ENCODE measurements at regions not wholly inside any gene's neighbourhood (a gene's known extent, or its start where the extent isn't known, plus 50 kb on each side); places are given as distances from the start of the nearest gene placed in this dataset.

DNA sequence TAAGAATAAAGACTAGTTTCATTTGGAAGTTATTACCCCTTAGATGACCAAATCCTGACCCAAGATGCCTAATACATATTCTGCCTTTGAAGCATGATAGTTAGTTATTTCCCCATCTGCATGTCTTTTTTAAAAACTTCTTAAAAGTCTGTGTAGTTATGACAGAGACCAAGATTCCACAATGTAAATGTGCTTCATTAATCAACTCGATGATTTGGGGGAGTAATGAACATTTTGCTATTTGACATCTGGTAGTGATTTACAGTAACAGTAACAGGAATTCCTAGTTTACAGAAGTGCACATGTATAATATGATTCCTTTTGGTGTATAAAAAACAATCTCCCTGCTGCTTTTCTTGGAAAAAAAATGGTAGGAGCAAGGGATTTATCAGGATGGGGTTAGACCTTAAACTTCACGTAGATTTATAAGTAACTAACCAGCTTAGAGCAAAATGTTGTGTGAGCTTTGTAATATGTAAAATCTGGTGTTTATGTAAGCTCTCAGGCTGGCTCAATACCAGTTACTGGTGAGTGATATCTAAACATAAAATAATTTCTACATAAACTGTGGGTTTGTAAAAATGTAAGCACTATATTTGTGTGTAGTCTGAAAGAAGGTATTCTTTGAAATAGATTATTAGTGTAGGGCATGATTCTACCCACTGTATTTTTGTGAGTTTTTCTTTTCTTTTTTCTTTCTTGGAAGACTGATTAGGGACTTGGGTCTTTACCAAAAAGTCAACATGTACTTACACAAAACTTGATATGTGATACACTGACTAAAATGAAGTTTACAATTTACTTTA is 641.6 kb downstream of the EPHA4 start:
- no peak for DNase-seq (ENCODE audit: low read depth)

DNA sequence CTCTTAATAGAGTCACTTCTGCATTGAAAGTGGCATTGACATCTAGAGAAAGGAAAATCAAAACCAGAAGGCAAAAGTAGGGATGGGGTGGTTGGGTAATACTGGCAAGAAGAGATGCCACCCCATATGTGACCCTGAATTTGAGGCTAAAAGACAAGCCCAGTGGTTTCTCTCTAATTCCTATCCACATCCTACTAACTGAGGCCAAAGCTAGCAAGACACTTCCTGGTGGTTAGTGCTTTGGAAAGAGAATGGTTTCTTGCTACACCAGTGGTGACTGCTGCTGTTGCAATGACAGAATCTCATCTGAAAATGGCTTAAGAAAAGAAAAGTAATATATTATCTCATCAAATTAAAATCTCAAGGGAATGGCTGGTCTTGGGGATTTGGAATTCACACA is 640.6 kb downstream of the EPHA4 start:
- no peak for DNase-seq (ENCODE audit: low read depth)

DNA sequence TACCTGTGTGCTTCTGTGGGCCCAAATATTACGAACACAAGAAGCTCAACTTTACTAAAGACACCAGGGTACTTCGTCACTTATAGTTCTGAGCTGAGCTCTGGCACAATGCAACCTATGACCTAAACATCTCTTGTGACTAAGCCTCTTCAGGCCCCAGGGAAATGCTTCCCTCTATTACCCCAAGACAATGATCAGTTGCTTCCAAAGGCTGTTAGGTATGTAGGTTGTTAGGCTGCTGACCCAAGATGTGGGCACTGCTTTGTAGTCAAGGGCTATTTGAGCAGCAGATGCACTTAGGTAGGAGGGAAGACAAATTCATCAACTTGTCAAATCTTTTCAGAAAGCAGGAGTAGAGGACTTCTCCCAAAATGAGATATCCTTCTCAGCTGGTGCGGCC is 640.1 kb downstream of the EPHA4 start:
- DNase-seq (ENCODE audit: low read depth), result no peak

DNA sequence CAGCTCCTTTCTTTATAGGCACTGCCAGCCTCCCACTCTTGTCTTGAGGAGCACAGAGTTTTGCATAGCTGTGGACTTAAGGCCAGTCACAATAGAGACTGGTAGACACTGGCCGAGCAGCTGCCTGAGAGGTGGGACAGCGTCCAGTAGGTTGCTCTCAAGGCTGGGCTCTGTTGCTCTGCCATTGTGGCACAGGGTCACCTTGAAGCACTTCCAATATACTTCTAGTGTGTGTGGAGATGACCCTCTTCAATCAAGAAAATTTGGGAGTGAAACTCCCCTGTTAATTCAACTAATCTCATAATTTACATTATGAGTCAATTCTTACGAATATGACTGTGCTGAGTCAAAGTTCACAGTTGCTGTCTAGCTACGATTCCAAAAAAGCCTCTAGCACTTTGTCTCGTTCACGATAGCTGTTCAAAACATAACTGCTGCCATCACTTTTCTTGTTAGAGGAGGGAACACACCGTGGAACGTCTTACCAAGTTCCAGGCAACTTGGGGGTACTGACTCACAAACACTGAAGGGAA is 636.2 kb downstream of the EPHA4 start:
- no peak for DNase-seq (ENCODE audit: low read depth)

DNA sequence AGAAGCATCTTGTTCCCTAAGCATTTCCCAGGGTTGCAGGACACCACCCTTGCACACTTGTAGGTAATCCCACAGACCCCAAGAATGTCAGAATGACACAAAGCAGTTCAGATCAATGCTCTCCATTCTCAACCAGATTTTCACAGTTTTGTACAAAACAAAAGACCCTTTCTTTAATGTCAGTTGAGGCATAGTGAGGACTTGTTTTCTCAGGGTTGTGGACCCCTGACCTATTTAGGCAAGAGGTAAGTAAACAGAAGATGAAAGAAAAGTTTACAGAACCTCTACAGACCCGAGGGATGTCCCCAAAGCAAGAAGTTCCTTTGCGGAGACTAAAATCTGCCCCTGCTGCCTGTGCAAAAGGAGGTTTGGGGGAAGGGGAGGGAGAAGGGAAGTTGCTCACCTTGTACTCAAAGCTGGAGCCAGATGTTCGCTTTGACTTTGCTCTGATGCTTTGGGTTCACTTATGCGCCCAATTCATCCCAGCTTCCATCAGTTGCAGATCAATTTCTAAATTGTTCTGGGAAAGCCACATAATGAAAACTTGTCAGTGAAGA is 635.4 kb downstream of the EPHA4 start:
- DNase-seq (ENCODE audit: low read depth), result no peak

DNA sequence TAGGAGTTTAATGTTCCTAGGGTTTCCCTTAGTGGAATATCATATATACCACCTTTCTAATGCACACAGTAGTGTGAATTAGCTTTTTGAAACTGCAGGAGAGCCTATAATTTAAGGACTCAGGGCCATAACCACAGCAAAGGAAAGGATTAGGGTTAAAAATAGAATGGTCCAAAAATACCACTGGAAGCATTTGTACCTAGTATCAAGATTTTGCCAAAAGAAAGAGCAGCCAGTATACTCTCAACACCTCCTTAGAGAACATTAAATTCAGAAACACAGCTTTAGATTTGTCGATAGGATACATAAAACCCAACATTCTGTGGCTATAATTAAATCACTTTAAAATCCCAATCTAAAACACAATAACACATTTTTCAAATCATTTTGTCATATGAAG is 634.9 kb downstream of the EPHA4 start:
- DNase-seq (ENCODE audit: low read depth), result no peak

DNA sequence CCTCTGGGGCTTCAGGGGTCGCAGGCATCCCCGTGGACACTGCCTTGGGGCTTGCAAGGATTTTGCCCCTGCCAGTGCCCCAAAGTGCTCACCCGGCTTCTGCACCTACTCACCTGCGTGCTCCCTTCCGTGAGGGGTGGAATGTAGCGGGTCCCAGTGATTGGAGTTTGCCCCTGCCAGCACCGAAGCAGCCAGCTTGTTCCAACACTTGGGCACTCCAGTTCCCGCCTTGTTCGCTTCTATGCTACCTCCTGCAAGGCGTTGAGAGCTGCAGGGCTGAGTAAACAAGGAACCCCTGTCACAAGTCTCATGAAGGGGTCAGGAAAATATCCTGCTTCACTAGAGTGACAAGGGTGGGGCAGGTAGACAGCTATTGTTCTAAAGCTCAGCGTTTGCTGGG is 631.5 kb downstream of the EPHA4 start:
- no peak for DNase-seq (ENCODE audit: low read depth)

DNA sequence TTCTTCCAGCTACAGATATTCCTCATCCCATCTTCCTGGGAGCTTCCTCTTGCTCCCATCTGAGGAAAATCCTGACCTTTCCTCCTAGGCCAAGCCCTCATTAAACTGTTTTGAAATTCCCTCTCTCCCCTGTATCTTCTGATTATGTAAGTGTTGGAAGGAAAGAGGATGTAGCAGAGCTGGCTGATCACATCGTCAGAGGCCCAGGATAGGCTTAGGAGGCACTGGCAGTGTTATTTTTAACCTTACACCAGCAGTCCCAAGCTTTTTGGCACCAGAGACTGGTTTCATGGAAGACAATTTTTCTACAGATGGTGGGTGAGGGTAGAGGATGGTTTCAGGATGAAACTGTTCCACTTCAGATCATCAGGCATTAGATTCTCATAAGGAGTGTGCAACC is 630.4 kb downstream of the EPHA4 start:
- DNase-seq (ENCODE audit: low read depth), result no peak

DNA sequence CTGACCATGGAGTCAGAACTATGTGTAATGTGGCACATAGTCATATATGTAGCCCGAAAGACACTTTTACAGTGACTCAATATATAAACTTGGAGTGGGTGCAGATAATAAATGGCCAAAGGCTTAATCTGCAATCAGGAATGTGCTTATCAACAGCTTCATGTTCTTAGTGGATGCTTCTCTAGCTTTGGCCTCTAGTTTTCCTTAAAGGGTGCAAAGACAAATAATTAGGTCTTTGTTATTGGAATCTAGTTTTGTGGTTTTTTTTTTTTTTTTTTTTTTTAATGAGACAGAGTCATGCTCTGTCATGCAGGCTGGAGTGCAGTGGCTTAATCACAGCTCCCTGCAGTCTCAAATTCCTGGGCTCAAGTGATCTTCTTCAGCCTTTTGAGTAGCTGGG is 625.6 kb downstream of the EPHA4 start:
- DNase-seq (ENCODE audit: low read depth), result no peak

DNA sequence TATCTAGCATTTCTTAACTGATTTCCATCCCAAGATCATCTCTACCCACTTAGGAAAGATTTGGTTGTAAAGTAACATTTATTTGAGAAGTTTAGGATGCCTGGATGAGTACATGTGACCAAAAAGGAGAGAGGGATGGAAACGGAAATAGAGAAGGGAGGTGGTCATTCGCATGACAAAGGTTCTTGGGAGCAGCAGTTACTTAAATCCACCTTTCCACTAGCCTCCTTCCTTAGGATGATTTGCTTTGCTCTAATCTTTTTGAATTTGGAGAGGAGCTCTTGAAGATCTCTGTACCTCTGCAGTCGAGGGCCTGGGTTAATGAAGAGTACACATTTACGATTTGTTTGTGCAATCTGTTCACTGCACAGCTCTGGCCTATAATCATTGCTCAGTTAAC is 623.5 kb downstream of the EPHA4 start:
- DNase-seq (ENCODE audit: low read depth), result no peak

DNA sequence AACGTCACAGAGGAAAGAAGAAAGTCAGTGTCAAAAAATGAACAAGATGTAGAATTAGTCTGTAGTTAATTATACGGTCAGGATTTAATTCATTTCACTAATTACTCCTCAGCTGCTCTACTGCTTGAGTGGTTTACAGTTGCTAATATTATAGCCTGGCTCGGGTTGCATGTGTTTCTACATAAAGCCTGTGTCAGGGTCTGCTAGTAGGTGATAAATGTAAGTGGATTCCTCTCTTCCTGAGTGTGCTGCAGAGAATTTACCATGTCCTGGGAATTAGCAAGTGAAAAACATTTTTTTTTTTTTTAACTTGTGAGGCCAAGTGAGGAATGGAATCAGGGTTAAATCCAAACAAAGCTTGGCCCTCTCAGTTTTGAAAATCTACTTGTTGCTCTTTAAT is 622.6 kb downstream of the EPHA4 start:
- DNase-seq (ENCODE audit: low read depth), result no peak

DNA sequence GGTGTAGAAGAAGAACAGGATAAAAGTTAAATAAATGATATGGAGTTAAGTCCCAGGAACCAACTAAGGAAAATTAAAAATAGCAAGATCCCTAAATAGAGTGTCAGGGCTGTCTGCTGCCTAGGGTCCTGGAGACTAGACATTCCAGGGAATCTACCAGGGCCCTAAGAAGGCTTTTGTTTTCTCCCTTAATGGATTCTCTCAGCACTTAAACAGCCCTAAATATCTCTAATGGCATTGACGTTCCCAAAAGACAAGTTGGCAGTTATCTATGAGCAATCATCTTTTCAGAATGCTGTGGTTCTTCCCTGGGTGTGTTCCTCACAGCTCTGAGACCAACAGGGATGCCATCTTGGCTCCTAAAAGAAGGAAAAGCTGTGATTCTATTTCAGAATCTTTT is 616.3 kb downstream of the EPHA4 start:
- no peak for DNase-seq (ENCODE audit: low read depth)

DNA sequence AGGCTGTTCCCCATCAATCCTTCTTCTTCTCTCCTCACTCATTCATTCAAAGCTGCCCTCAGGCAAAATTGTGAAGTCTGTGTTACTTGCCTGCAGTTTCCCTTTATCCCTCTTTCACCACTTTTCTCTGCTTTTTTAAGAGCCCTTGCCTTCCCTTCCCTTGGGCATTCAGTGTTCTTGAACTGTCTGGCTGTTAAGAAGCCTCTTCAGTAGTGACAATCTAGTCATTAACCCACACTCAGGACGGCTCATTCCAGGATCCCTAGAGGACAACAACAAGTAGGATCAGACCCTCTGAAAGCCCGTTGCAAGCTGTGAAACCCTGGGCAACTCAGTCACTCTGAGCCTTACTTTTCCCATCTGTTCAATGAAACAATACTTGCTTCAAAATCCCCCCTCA is 615.7 kb downstream of the EPHA4 start:
- DNase-seq (ENCODE audit: low read depth), result no peak

DNA sequence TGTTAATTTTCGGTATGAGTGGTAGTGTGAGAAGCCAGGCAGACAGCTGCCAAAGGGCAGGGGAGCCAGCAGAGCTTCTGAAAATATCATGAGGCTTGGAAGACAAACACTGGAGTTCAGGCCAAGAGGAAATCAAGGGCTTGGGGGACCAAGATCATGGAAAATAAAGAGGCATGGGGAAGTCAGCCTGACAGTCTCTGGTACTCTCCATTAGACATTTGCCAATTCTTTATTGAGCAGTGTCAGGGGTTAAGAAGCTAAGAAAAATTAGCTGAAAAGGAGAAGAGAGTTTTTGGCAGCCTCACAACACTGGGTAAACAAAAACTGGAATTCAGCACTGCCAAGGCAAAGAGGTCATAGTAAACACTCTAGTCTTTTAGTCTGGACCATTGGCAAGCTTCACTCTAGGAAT is 612.7 kb downstream of the EPHA4 start:
- DNase-seq (ENCODE audit: low read depth), result no peak

DNA sequence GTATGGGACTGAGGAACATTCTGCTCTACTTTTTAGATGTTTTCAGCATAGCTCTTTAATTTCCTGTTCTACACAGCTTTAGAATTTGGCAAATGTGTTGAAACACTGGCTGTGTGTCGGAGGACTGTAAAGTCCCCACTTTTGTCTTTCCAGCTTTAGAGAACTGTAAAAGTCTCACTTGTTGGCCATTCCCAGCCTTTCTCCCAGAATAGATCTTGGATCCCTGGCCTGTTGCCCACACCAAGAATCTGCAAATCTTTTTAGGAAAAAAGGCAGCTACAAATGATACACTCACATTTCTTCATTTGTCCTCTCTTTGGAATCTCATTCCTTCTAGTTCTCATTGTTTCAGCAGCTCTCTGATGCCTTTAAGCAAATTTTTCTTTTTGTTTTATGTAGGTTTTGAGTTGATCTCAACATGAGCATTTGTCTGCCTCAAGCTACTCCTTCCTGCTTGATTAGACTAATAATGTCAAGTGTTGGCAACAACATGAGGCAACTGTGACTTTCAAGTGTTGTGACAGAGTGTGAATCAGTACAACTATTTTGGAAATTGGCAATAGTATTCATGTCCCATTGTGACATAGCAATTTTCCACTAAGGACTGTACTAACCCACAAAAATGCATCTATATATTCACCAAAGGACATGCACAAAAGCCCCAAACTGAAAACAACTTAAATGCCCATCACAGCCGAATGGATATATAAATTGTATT is 610.8 kb downstream of the EPHA4 start:
- DNase-seq (ENCODE audit: low read depth), result no peak

DNA sequence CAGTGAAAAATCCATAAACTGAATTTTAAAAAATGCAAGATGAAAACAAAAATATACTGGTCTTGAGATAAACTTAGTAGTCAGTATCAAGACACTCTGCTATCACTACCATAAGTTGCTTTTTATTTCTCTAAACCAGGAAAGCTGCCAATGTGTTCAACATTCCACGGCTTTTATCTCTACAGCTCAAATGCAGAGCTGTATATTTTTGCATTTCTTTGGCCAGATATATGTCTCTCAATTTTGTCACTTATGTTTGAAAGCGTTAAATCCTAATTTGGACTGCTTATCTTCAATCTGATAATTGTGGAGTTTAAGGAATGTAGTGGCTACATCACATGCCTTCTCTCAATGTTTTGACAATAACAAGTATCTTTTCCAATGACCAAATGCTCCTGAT is 609.5 kb downstream of the EPHA4 start:
- DNase-seq (ENCODE audit: low read depth), result no peak

DNA sequence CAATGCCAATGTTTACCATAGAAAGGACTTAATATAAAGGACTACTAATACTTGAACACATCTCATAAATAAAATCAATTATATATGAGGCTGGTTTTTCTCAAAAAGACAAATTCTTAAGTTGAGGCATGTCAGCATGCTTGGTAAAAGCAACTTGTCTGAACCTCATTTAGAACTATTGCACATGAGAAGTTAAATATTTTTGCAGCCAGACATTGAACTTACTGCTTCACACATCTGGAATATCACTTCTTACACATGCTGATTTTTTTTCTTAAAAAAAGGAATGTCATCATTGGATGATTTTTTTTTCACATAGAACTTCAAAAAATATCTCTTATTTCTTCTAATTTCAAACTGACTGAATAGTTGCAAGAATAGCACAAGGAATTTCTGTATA is 609.0 kb downstream of the EPHA4 start:
- no peak for DNase-seq (ENCODE audit: low read depth)

DNA sequence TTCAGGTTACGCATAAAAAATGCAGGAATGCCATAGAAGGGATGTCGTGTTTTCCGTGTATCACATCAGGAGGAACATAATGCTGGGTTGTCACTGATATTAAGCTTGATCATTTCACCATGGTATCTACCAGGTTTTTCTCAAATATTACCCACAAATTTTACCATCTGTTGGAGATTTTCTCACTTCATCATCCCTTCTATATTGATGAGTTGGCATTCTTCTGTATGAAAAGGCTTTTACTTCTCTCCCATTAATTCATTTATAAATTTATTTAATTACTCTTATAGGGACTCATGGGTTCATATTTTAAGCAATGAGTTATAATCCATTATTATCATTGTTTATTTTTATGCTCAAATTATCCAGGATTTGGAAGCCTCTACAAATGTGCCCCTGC is 608.2 kb downstream of the EPHA4 start:
- DNase-seq (ENCODE audit: low read depth), result no peak

DNA sequence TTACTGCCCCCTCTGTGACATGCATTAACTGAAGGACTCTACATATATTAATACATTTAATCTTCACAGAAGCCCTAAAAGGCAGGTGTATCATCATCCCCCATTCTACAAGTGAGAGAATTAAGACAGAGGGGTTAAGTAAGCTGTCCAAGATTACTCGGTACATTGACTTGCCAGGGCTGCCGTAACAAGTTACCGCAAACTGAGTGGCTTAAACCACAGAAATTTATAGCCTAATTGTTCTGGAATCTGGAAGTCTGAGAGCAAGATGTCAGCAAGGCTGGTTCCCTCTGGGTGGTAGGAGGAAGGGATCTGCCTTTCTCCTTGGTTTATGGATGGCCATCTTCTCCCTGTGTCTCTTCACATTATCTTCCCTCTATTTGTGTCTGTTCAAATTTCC is 605.5 kb downstream of the EPHA4 start:
- DNase-seq (ENCODE audit: low read depth), result no peak

DNA sequence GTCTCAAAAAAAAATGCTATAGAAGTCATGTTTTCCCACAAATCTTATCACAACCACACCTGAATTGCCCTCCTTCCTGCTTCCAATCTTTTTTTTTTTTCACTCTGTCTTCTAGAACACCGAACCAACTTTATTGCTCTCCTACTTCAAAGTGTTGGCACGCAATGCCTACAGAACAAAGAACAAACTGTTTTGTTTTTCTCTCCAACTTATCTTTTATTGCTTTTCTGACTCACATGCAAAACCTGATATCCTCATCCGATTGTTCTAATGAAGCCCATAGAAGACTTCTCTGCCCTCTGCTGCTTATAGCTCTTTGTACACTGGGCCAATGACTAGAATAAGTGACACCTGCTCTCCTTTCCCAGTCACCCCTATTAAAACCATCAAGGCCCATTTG is 602.8 kb downstream of the EPHA4 start:
- DNase-seq (ENCODE audit: low read depth), result no peak

DNA sequence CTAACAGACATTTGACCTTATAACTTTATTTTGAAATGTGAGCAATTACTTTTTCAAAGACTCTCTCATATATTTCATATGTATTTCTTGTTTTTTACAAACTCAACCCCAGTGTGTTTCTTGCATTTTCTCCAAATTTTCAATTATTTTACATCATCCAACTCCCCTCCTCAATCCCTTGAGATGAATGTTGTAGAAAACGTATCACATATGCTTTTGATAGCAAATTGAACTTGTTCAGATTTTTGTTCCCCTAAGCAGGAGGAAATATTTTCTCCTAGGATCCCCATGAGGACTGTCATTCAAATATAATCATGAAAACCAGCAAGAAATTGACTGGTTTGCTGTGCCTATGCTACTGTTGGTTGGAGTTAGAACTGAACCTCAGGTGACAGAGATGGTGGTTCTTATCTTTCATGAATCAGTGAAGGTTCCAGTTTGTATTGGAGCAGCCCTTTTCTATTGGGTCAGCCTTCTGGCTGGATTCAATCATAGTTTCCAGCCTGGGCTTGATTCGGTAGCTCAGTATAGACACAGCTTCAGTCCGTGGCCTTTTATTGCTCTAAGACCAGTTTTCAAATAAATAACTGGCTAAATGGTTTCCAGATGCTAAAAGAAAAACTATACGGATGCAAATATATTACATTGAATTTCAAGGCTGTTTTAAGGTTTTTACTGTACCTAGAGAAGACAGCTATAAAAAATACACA is 591.0 kb downstream of the EPHA4 start:
- no peak for DNase-seq (ENCODE audit: low read depth)

DNA sequence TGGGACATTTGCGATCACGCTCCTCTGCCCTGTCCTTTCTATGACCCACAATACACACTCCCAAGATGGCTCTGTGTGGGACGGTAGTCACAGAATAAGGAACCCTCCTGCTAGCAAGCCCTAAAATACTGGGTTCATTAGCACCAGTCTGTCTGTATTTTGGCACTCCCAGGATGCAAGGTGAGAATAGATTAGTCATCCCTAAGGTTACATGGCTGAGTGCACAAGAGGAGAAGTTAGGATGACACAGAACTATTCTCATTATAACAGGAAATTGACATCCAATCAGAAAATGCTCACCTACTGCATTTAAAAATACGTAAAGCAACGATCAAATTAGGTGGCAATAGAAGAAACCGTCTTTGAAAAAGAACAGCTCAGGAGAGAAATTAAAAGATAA is 590.2 kb downstream of the EPHA4 start:
- no peak for DNase-seq (ENCODE audit: low read depth)

DNA sequence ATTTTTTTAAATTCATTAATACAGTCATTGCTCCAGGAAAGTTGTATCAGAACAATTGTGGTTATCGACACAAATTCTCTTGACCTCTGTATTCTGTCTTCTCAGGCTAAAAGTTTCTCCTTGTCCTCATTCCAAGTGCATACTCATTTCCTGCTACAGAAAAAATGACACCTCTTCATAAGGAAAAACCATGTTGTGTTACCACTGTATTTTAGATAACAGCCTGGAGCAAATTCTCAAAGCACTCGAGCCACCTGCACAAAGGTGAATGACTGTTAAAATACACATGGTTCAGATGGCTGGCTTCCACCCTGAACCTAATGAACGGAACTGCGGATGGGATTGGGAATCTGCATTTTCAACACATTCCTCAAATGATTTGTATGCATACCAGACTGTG is 586.5 kb downstream of the EPHA4 start:
- DNase-seq (ENCODE audit: low read depth), result no peak

Measured in stimulated activated CD8-positive, alpha-beta memory T cell treated with anti-CD3 and anti-CD28 coated beads, Interleukin-12 subunit alpha, Interleukin-12 subunit beta, amount 100 ng/mL, for 4 hours (primary cell).